Mammary epithelial cell (primary cell): ENCODE measurements at regions not wholly inside any gene's neighbourhood (a gene's known extent, or its start where the extent isn't known, plus 50 kb on each side); places are given as distances from the start of the nearest gene placed in this dataset.

Experiments
- CTCF ChIP-seq, 2 donors: IDR thresholded peaks in 1 of 2; conservative IDR thresholded peaks in 1 of 2; 2 replicates each; pipeline ENCODE4 v1.5.1; 2011 to 2012; ENCODE audit warnings: inconsistent platforms in 2 of 2, low read length in 2 of 2, mild to moderate bottlenecking in 2 of 2, control low read depth in 1 of 2, low read depth in 1 of 2; ENCODE audit not compliant: insufficient read depth in 1 of 2; ENCODE audit errors: extremely low read depth in 1 of 2
- EZH2 ChIP-seq: IDR thresholded peaks from 2 replicates; pipeline ENCODE4 v1.6.1; 2012; ENCODE audit warnings: low read length, inconsistent platforms, borderline replicate concordance

- TF ChIP-seq CTCF (conservative IDR thresholded peaks at IDR 0.05 in 1 of 2, IDR thresholded peaks at IDR 0.05 in 1 of 2; ENCODE audit: extremely low read depth in 1 of 2, insufficient read depth in 1 of 2, low read depth in 1 of 2, low read length in 2 of 2) (peak; percentile 76), EZH2 (no peak)
Measured at GRCh38 chr10:83373671-83374070, 765.6 kb upstream of the GHITM start.
